K562 (cell line): ENCODE measurements at regions not wholly inside any gene's neighbourhood (a gene's known extent, or its start where the extent isn't known, plus 50 kb on each side); places are given as distances from the start of the nearest gene placed in this dataset.

ENCODE experiments used
- ATAC-seq: fragments of 200-7000 bp; cut with Tn5 transposase; 3 replicates; pipeline ENCODE4 v1.9.1; 2020; ENCODE audit warnings: moderate library complexity
- BruUV-seq: library from RNA; stranded (reverse); fragments of 400-500 nt; replicated peaks from 2 replicates; lab custom pipeline; 2021; lab: Mats Ljungman, UMichigan
- CTCF ChIA-PET: fragments of 300-600 bp; formaldehyde crosslinking; extraction: SDS; loops from one replicate; lab custom pipeline; 2021; ENCODE audit warnings: low intra/inter-chr PET ratio; lab: Yijun Ruan, JAX
- POLR2A ChIA-PET: fragments of 300-600, 350-650 bp; sonication (Branson Sonifier 250); formaldehyde crosslinking; extraction: SDS; loops from one replicate; lab custom pipeline; 2021; ENCODE audit warnings: antibody characterized with exemption, inconsistent platforms; lab: Yijun Ruan, JAX
- DNase-seq, 4 experiments: peaks; one replicate each; pipeline versions ENCODE4 v3.0.0 to v3.0.0-alpha.2; 2011 to 2018; ENCODE audit warnings: low spot score in 3 of 4, mixed read lengths in 3 of 4; ENCODE audit errors: extremely low read depth in 1 of 4
- FAIRE-seq: peaks from 2 replicates; lab custom pipeline; 2011; peaks lifted over from hg19 to GRCh38; lab: Jason Lieb, UNC
- H2AFZ ChIP-seq: 2 replicates; pipeline ENCODE4 v1.6.0; 2011; ENCODE audit warnings: low read depth, low read length, control low read depth, inconsistent platforms
- H3K27ac ChIP-seq: fragments of 200-600 bp; 3 replicates; pipeline ENCODE4 v1.8.0; 2011; ENCODE audit warnings: low read depth, mild to moderate bottlenecking, control low read depth, inconsistent platforms, low read length, moderate library complexity, mixed read lengths; ENCODE audit errors: extremely low read depth
- H3K27me3 ChIP-seq, 2 experiments: fragments of 300-600 bp in 1 of 2; 2 replicates in 1 of 2; 3 replicates in 1 of 2; pipeline versions ENCODE4 v1.6.0 to v1.8.0; 2011; ENCODE audit warnings: inconsistent platforms in 2 of 2, low read length in 2 of 2, mild to moderate bottlenecking in 1 of 2, mixed read lengths in 1 of 2, moderate library complexity in 1 of 2; ENCODE audit not compliant: control insufficient read depth in 2 of 2, insufficient read depth in 2 of 2
- H3K36me3 ChIP-seq: fragments of 300-600 bp; 3 replicates; pipeline ENCODE4 v1.8.0; 2011; ENCODE audit warnings: mild to moderate bottlenecking, low read length, inconsistent platforms; ENCODE audit not compliant: control insufficient read depth, insufficient read depth
- H3K4me1 ChIP-seq, 2 experiments: fragments of 200-600 bp in 1 of 2; replicated peaks in 1 of 2; 2 replicates in 1 of 2; 3 replicates in 1 of 2; pipeline versions ENCODE4 v1.5.1 to v1.8.0; 2011; ENCODE audit warnings: inconsistent platforms in 2 of 2, low read length in 2 of 2, mild to moderate bottlenecking in 1 of 2, mixed read lengths in 1 of 2, moderate library complexity in 1 of 2; ENCODE audit not compliant: control insufficient read depth in 2 of 2, insufficient read depth in 2 of 2
- H3K4me2 ChIP-seq: 2 replicates; pipeline ENCODE4 v1.6.1; 2011; ENCODE audit warnings: low read length, control low read depth, inconsistent platforms, mixed read lengths; ENCODE audit not compliant: insufficient read depth
- H3K4me3 ChIP-seq: fragments of 200-600 bp; sonication (generic), shearing (Covaris generic); 2 replicates; pipeline ENCODE4 v1.5.1; 2016; ENCODE audit warnings: control low read depth, inconsistent platforms
- H3K79me2 ChIP-seq: fragments of 200-600 bp; 3 replicates; pipeline ENCODE4 v1.8.0; 2011; ENCODE audit warnings: low read length, inconsistent platforms; ENCODE audit not compliant: control insufficient read depth, insufficient read depth
- H3K9ac ChIP-seq, 2 experiments: 2 replicates each; pipeline versions ENCODE4 v1.6.0 to v1.6.1; 2011; ENCODE audit warnings: low read depth in 2 of 2, low read length in 2 of 2, control low read depth in 1 of 2, inconsistent platforms in 1 of 2, mild to moderate bottlenecking in 1 of 2, mixed read lengths in 1 of 2; ENCODE audit not compliant: insufficient read depth in 1 of 2
- H3K9me1 ChIP-seq: one replicate; pipeline ENCODE4 v1.6.0; 2011; ENCODE audit warnings: inconsistent platforms, mild to moderate bottlenecking, low read length, moderate library complexity; ENCODE audit not compliant: control insufficient read depth, insufficient read depth
- H3K9me3 ChIP-seq: replicated peaks from 2 replicates; pipeline ENCODE4 v1.5.1; 2011; ENCODE audit warnings: low read depth, low read length, inconsistent platforms; ENCODE audit not compliant: control insufficient read depth, insufficient read depth
- H4K20me1 ChIP-seq: replicated peaks from 2 replicates; pipeline ENCODE4 v1.6.1; 2011; ENCODE audit warnings: low read length, inconsistent platforms, mixed read lengths; ENCODE audit not compliant: control insufficient read depth, insufficient read depth
- BRF1 ChIP-seq: IDR thresholded peaks from 3 replicates; pipeline ENCODE4 v1.6.1; 2011; ENCODE audit warnings: borderline replicate concordance, mild to moderate bottlenecking; ENCODE audit not compliant: insufficient read length; ENCODE audit errors: extremely low read depth
- C11orf30 ChIP-seq: fragments of 450-650 bp; IDR thresholded peaks from 2 replicates; pipeline ENCODE4 v1.6.1; 2016; ENCODE audit warnings: low read depth, mild to moderate bottlenecking
- FOXJ3 ChIP-seq: sonication (generic); formaldehyde crosslinking; IDR thresholded peaks from 2 replicates; pipeline ENCODE4 v1.4.0; 2020; ENCODE audit warnings: mild to moderate bottlenecking, missing genetic modification reagents
- JUN ChIP-seq, 2 experiments: sonication (generic) in 1 of 2; formaldehyde crosslinking in 1 of 2; IDR thresholded peaks; 2 replicates each; pipeline versions ENCODE4 v1.6.1 to v1.8.0; 2012 to 2022; ENCODE audit warnings: borderline replicate concordance in 2 of 2, mild to moderate bottlenecking in 2 of 2, improper control_type of control experiment in 1 of 2, low read depth in 1 of 2, low read length in 1 of 2, missing genetic modification reagents in 1 of 2
- NCOA4 ChIP-seq: fragments of 450-650 bp; IDR thresholded peaks from 2 replicates; pipeline ENCODE4 v1.6.1; 2018; ENCODE audit warnings: mild to moderate bottlenecking; ENCODE audit not compliant: partially characterized antibody
- NFXL1 ChIP-seq: fragments of 450-650 bp; formaldehyde crosslinking; IDR thresholded peaks from 2 replicates; pipeline ENCODE4 v1.4.0; 2021; ENCODE audit warnings: mild to moderate bottlenecking
- POLR3A ChIP-seq: IDR thresholded peaks from 2 replicates; pipeline ENCODE4 v1.6.1; 2011; ENCODE audit warnings: borderline replicate concordance, mild to moderate bottlenecking, moderate library complexity; ENCODE audit not compliant: insufficient read length, insufficient read depth; ENCODE audit errors: extremely low read depth
- TFE3 ChIP-seq: fragments of 450-650 bp; formaldehyde crosslinking; IDR thresholded peaks from 2 replicates; pipeline ENCODE4 v1.4.0; 2020; ENCODE audit warnings: mild to moderate bottlenecking, mixed read lengths
- ZNF146 ChIP-seq: IDR thresholded peaks from one replicate; pipeline ENCODE4 v1.6.1; 2018; ENCODE audit warnings: missing compliant biosample characterization; ENCODE audit not compliant: unreplicated experiment
- ZNF316 ChIP-seq: fragments of 450-650 bp; IDR thresholded peaks from 2 replicates; pipeline ENCODE4 v1.6.1; 2016
- ZNF75A ChIP-seq: fragments of 450-650 bp; formaldehyde crosslinking; IDR thresholded peaks from 2 replicates; pipeline ENCODE4 v1.4.0; 2020; ENCODE audit warnings: mild to moderate bottlenecking
- WGBS: fragments of 100-300 bp; shearing (Covaris generic); methylation state at CpG from one replicate; pipeline ENCODE4 v1.1.6; 2016; ENCODE audit warnings: low coverage, mixed read lengths; ENCODE audit not compliant: insufficient coverage; ENCODE audit errors: missing lambda C conversion rate; 5-methylcytosine and 5-hydroxymethylcytosine counted together
- in situ Hi-C: fragments of 300-500 bp; cut with MboI; formaldehyde crosslinking; loops from 4 replicates; pipeline ENCODE4 v1.15.0; 2018; ENCODE audit warnings: inconsistent platforms, mixed read lengths
- intact Hi-C: fragments of 100-400 bp; cut with micrococcal nuclease; formaldehyde crosslinking; loops from 2 replicates; pipeline ENCODE4 v1.14.2; 2022

DNA sequence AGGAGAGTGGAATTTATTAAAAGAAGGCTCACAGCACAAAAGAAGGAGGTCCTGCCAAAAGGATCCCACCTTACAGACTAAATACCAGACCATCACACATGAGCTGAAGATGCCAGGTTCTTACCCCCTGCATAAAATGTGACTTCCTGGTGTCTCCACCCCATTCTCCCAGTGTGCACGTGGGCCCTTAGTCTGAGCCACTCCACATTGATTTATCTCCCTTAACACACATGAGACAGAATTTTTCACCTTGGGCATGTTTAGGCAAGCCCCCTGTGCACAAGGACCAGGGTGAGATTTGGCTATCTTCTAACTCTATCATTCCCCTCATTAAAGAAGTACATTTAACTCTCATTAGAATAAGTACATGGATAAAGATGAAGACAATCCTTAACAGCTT, 916.7 kb downstream of the PLOD2 start (continued):
- TF ChIP-seq TFE3 (no peak), NCOA4 (no peak), FOXJ3 (CRISPR knock-in tag) (no peak)

DNA sequence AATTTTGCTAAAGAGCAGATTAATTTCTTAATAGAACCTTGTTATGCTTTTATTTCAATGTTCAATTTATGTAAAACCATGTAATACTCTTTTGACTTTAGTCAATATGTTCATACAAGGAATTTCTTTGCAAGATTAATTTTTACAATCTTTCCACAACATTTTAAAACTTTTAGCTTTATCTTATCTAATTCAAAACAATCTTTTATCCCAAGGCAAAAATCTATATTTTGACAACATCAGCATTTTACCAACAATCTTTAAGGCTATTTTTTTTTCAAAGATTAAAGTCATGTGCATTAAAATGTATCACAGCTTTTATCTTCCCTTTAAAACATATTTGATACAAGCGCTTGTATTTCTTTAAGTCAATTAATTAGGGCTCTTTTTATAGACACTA, 914.7 kb downstream of the PLOD2 start:
- no peaks in the 10 kb centered on the region for H3K4me1 ChIP-seq
- no peak overlapping the region for H2AFZ ChIP-seq
- H3K36me3 ChIP-seq: no peaks in the 10 kb centered on the region
- no TSS peak for BruUV-seq
- 0% methylated on average over 1 of the region's 1 CpG for WGBS
- no peak overlapping the region for H3K4me3 ChIP-seq
- H3K27me3 ChIP-seq: no peaks in the 10 kb centered on the region
- ATAC-seq (no peak), FAIRE-seq (no peak)
- ChIA-PET CTCF (no interaction called here), POLR2A (no interaction called here)
- intact Hi-C loops: no loop called here
- H3K4me2 ChIP-seq: no peak overlapping the region
- no peaks in the 10 kb centered on the region for H3K9me1 ChIP-seq
- no peak overlapping the region for H3K27ac ChIP-seq
- no peaks in the 10 kb centered on the region for H3K79me2 ChIP-seq
- 0 out of 2 replicates have a peak, but pooled peaks cover 3% of the 10 kb centered on the region for H3K9me3 ChIP-seq
- H3K9ac ChIP-seq: no peak overlapping the region
- H4K20me1 ChIP-seq: no peaks in the 10 kb centered on the region
- in situ Hi-C loops: no loop called here
- no peak for TF ChIP-seq POLR3A
- TF ChIP-seq ZNF75A (CRISPR knock-in tag): no peak
- no peak for TF ChIP-seq JUN (IDR thresholded peaks at IDR 0.05; ENCODE audit: borderline replicate concordance, low read depth, low read length)
- TF ChIP-seq JUN (CRISPR knock-in tag; IDR thresholded peaks at IDR 0.05; ENCODE audit: borderline replicate concordance): no peak
- no peak for TF ChIP-seq ZNF146 (CRISPR knock-in tag)
- peak; percentile 71 for TF ChIP-seq ZNF316
- no peak for TF ChIP-seq BRF1
- TF ChIP-seq C11orf30: peak; percentile 42; the same call in 1 of the 2 replicates
- no peak for TF ChIP-seq NFXL1
- TF ChIP-seq, all 486 proteins: peak for 2
- DNase-seq: no peak
